OCI-LY3 (cell line): ENCODE measurements at regions not wholly inside any gene's neighbourhood (a gene's known extent, or its start where the extent isn't known, plus 50 kb on each side); places are given as distances from the start of the nearest gene placed in this dataset.

Experiments used
- H2AFZ ChIP-seq: fragments of 200-600, 300-600 bp; shearing (Covaris generic); 2 replicates; pipeline ENCODE4 v1.6.0; 2014; ENCODE audit warnings: antibody characterized with exemption, low read depth, low read length
- H3K27ac ChIP-seq: fragments of 200-600, 300-600 bp; sonication (generic); 2 replicates; pipeline ENCODE4 v1.5.1; 2014; ENCODE audit warnings: mild to moderate bottlenecking, low read length, moderate library complexity, mixed read lengths
- H3K27me3 ChIP-seq: fragments of 200-600, 300-600 bp; sonication (generic); 2 replicates; pipeline ENCODE4 v1.6.1; 2014; ENCODE audit warnings: low read depth, low read length, mixed read lengths
- H3K36me3 ChIP-seq: fragments of 200-600, 300-600 bp; sonication (generic); replicated peaks from 2 replicates; pipeline ENCODE3; 2014; ENCODE audit warnings: low read depth, low read length, mixed read lengths
- H3K4me1 ChIP-seq: fragments of 300-600, 200-600 bp; sonication (generic); 2 replicates; pipeline ENCODE4 v1.6.1; 2014; ENCODE audit warnings: low read length, mixed read lengths
- H3K4me2 ChIP-seq: fragments of 200-600, 300-600 bp; sonication (generic); 2 replicates; pipeline ENCODE4 v1.6.1; 2014; ENCODE audit warnings: low read length, mixed read lengths
- H3K4me3 ChIP-seq: fragments of 300-600, 200-600 bp; sonication (generic); 2 replicates; pipeline ENCODE4 v1.5.1; 2014; ENCODE audit warnings: antibody characterized with exemption, mild to moderate bottlenecking, low read length, moderate library complexity
- H3K79me2 ChIP-seq: fragments of 300-600, 200-600 bp; shearing (Covaris generic); 2 replicates; pipeline ENCODE4 v1.6.1; 2014; ENCODE audit warnings: mild to moderate bottlenecking, low read length, mixed read lengths
- H3K9ac ChIP-seq: fragments of 300-600, 200-600 bp; shearing (Covaris generic); 2 replicates; pipeline ENCODE4 v1.6.0; 2014; ENCODE audit warnings: mild to moderate bottlenecking, low read length, moderate library complexity
- H3K9me3 ChIP-seq: fragments of 200-600, 300-600 bp; shearing (Covaris generic); 2 replicates; pipeline ENCODE4 v1.6.1; 2014; ENCODE audit warnings: low read length, mixed read lengths; ENCODE audit not compliant: insufficient read depth
- H4K20me1 ChIP-seq: fragments of 200-600, 300-600 bp; sonication (generic); 2 replicates; pipeline ENCODE4 v1.6.1; 2016; ENCODE audit warnings: low read length, mixed read lengths; ENCODE audit not compliant: insufficient read depth
- EZH2phosphoT487 ChIP-seq: fragments of 200-600 bp; shearing (Covaris generic); IDR thresholded peaks from 2 replicates; pipeline ENCODE4 v1.6.1; 2018; ENCODE audit warnings: antibody characterized with exemption, mixed run types, low read depth
- TF ChIP-seq, protein P1 (sequence below): fragments of 200-600, 300-600 bp; sonication (generic); IDR thresholded peaks from 2 replicates; pipeline ENCODE4 v1.5.1; 2014; ENCODE audit warnings: antibody characterized with exemption, low read length, low read depth

DNA sequence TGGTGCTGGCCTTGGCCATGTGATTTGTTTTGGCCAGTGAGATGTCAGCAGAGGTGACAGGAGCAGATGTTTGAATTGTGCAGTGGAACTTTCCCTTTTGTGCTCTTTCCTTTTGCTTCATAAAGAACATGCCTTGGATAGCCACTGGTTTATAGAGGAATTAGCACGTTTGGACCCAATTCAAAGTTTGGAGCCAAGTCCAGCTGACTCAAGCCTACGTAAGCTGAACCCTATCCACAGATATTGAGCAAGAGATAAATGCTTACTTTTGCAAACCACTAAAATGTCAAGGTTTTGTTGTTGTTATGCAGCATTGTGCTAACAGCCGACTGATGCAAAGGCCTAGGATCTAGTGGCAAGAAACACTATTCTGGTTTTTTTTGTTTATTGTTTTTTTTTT lies 230.9 kb upstream of the CITED2 start:
- Histone ChIP-seq H4K20me1 (no peaks in the 10 kb centered on the region), H3K9ac (no peak overlapping the region), H3K27me3 (no peaks in the 10 kb centered on the region), H3K36me3 (no peaks in the 10 kb centered on the region), H3K27ac (no peak overlapping the region), H3K4me3 (no peak overlapping the region), H3K9me3 (no peaks in the 10 kb centered on the region), H3K4me2 (no peak overlapping the region), H3K4me1 (peaks cover 12% of the 10 kb centered on the region), H3K79me2 (no peaks in the 10 kb centered on the region), H2AFZ (no peak overlapping the region)
- TF ChIP-seq, protein P1, sequence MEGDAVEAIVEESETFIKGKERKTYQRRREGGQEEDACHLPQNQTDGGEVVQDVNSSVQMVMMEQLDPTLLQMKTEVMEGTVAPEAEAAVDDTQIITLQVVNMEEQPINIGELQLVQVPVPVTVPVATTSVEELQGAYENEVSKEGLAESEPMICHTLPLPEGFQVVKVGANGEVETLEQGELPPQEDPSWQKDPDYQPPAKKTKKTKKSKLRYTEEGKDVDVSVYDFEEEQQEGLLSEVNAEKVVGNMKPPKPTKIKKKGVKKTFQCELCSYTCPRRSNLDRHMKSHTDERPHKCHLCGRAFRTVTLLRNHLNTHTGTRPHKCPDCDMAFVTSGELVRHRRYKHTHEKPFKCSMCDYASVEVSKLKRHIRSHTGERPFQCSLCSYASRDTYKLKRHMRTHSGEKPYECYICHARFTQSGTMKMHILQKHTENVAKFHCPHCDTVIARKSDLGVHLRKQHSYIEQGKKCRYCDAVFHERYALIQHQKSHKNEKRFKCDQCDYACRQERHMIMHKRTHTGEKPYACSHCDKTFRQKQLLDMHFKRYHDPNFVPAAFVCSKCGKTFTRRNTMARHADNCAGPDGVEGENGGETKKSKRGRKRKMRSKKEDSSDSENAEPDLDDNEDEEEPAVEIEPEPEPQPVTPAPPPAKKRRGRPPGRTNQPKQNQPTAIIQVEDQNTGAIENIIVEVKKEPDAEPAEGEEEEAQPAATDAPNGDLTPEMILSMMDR, result no peak
- TF ChIP-seq EZH2phosphoT487, result no peak

- H3K27ac ChIP-seq, result no peak overlapping the region
Measured at GRCh38 chr6:139603581-139603980, 229.1 kb upstream of the CITED2 start.

DNA sequence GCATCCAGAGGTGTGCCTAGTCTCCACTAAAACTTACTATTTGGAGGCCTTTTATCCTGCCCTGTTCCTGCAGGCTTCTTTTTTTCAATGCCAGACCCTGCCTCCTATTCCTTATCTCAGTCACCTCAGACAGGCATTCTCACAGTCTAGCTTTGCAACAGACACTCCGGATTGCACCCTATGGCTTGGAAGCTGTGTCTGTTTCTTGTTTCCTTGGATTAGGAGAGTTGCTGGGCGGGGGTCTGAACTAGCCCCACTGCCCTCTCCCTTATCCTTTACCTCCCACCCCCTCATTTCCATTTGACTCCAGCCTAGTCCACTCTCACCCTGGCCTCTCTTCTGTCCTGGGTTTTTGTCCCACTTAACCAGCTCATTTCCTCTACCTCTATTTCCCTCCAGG lies 228.1 kb upstream of the CITED2 start:
- H3K36me3 ChIP-seq, result no peaks in the 10 kb centered on the region
- H3K27ac ChIP-seq, result no peak overlapping the region
- no peaks in the 10 kb centered on the region for H4K20me1 ChIP-seq
- H3K4me3 ChIP-seq, result no peak overlapping the region
- H3K9me3 ChIP-seq, result no peaks in the 10 kb centered on the region
- no peak overlapping the region for H3K4me2 ChIP-seq
- no peaks in the 10 kb centered on the region for H3K79me2 ChIP-seq
- H3K27me3 ChIP-seq, result no peaks in the 10 kb centered on the region
- TF ChIP-seq EZH2phosphoT487, result no peak
- TF ChIP-seq, protein P1, result no peak
- no peak overlapping the region for H3K9ac ChIP-seq
- H3K4me1 ChIP-seq, result peaks cover 15% of the 10 kb centered on the region
- no peak overlapping the region for H2AFZ ChIP-seq

More at GRCh38 chr6:139603581-139603980, 229.1 kb upstream of the CITED2 start:
- no peaks in the 10 kb centered on the region for H3K79me2 ChIP-seq
- H3K36me3 ChIP-seq, result no peaks in the 10 kb centered on the region
- TF ChIP-seq, protein P1, result no peak
- TF ChIP-seq EZH2phosphoT487, result no peak
- H3K4me3 ChIP-seq, result no peak overlapping the region
- no peak overlapping the region for H3K9ac ChIP-seq
- no peaks in the 10 kb centered on the region for H3K9me3 ChIP-seq
- peaks cover 15% of the 10 kb centered on the region for H3K4me1 ChIP-seq
- H2AFZ ChIP-seq, result no peak overlapping the region
- no peaks in the 10 kb centered on the region for H4K20me1 ChIP-seq
- no peaks in the 10 kb centered on the region for H3K27me3 ChIP-seq
- no peak overlapping the region for H3K4me2 ChIP-seq

- Histone ChIP-seq H3K27me3 (no peaks in the 10 kb centered on the region), H3K36me3 (no peaks in the 10 kb centered on the region), H3K79me2 (no peaks in the 10 kb centered on the region), H4K20me1 (no peaks in the 10 kb centered on the region), H2AFZ (no peak overlapping the region), H3K9ac (no peak overlapping the region), H3K9me3 (no peaks in the 10 kb centered on the region), H3K4me2 (peak overlapping the region; percentile 64), H3K4me1 (peaks cover 15% of the 10 kb centered on the region), H3K4me3 (no peak overlapping the region), H3K27ac (no peak overlapping the region)
- TF ChIP-seq EZH2phosphoT487, result no peak
- TF ChIP-seq, protein P1, result peak; percentile 15
Measured at GRCh38 chr6:139600919-139601475, 226.5 kb upstream of the CITED2 start.
